GM10266 (cell line): ENCODE measurements at regions not wholly inside any gene's neighbourhood (a gene's known extent, or its start where the extent isn't known, plus 50 kb on each side); places are given as distances from the start of the nearest gene placed in this dataset.

ENCODE experiments used
- DNase-seq: peaks from one replicate; pipeline ENCODE4 v3.0.0; 2012; ENCODE audit errors: extremely low spot score
- TF ChIP-seq, protein P1 (sequence below): IDR thresholded peaks from 2 replicates; pipeline ENCODE4 v1.5.1; 2012; ENCODE audit warnings: mild to moderate bottlenecking, low read depth; ENCODE audit not compliant: control insufficient read depth, insufficient read depth; ENCODE audit errors: missing control alignments

GRCh38 chr6:26299286-26300042 lies 65.5 kb upstream of the BTN3A2 start:
- DNase-seq = no peak

GRCh38 chr6:26300043-26300331 lies 65.0 kb upstream of the BTN3A2 start:
- no peak for DNase-seq
- TF ChIP-seq, protein P1, sequence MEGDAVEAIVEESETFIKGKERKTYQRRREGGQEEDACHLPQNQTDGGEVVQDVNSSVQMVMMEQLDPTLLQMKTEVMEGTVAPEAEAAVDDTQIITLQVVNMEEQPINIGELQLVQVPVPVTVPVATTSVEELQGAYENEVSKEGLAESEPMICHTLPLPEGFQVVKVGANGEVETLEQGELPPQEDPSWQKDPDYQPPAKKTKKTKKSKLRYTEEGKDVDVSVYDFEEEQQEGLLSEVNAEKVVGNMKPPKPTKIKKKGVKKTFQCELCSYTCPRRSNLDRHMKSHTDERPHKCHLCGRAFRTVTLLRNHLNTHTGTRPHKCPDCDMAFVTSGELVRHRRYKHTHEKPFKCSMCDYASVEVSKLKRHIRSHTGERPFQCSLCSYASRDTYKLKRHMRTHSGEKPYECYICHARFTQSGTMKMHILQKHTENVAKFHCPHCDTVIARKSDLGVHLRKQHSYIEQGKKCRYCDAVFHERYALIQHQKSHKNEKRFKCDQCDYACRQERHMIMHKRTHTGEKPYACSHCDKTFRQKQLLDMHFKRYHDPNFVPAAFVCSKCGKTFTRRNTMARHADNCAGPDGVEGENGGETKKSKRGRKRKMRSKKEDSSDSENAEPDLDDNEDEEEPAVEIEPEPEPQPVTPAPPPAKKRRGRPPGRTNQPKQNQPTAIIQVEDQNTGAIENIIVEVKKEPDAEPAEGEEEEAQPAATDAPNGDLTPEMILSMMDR = no peak

More at GRCh38 chr6:26299286-26300042, 65.5 kb upstream of the BTN3A2 start:
- TF ChIP-seq, protein P1 = no peak

DNA sequence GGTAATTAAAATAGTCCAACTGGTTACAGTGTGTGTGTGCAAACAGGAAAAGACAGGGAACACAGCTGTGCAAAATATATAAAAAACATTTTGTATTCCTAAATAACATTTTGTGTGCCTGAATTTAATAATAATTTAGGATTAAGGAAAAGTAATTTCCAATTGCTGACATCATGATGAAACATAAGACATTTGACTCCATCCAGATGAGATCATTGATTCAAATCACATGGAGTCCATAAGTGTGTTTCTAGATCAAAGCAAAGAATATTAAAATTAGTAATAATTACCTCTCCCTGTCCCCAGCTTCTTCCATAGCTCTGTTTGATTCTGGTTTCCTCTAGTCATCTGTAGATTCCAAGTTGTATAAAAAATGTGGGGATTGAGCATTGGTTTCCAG lies 64.6 kb upstream of the BTN3A2 start:
- TF ChIP-seq, protein P1 = no peak
- no peak for DNase-seq

DNA sequence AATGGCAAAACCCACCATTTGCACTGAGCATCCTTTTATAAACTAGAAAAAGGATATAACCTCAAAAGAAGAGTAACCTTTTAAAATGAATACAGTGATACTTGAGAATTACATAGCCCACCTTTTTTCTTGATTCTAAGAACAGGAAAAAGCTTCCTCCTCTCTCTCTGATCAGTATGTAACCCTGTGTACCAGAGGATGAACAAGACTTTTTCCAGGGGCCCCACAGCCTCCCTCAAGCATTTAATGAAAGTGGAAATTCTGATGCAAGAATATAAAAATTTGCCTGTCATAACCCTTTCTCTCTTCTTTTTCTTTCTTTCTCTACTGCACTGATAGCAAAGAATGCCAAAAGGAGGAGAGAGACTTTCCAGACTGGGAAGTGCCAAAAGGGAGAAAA lies 64.2 kb upstream of the BTN3A2 start:
- DNase-seq = no peak
- TF ChIP-seq, protein P1 = no peak

DNA sequence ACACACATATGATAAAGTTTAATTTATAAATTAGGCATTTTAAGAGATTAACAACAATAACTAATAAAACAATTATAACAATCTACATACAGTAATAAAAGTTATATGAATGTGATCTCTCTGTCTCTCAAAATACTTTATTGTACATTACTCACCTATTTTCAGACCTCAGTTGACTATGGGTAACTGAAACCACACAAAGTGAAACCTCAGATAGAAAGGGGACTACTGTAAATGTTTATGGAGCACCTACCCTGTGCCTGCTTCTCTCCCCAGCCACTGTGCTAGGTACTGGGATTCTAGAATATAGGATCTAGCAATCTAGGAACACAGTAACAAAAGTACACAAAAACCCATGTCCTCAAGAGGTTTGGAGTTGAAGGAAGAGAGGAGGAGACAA lies 63.4 kb upstream of the BTN3A2 start:
- no peak for DNase-seq
- TF ChIP-seq, protein P1 = no peak

DNA sequence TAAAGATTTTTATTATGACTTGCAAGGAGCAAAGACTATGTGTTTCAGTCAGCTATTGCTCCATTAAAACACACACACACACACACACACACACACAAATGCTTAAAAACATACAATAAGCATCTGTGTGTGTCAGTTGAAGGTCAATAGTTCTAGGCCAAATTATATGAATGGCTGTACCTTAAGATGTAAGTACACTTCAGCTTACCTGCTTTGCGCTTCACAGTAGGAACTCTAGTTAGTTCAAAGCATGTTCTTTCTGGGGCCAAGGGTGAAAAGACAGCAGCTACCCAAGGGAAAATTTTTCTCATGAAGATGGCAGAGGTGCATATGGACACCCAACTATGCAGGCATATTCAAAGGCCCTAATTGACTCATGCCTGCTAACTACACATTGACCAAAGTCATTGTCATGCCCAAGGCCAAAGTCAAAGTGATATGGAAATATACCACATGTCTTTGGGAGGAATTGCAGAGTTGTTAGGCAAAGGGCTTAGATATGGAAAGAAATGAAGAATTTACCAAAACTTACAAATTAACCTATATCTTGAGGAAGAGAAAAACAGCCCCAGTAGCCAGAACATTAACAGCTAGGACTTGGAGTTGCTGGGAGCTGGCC lies 61.9 kb upstream of the BTN3A2 start:
- TF ChIP-seq, protein P1 = no peak
- no peak for DNase-seq

DNA sequence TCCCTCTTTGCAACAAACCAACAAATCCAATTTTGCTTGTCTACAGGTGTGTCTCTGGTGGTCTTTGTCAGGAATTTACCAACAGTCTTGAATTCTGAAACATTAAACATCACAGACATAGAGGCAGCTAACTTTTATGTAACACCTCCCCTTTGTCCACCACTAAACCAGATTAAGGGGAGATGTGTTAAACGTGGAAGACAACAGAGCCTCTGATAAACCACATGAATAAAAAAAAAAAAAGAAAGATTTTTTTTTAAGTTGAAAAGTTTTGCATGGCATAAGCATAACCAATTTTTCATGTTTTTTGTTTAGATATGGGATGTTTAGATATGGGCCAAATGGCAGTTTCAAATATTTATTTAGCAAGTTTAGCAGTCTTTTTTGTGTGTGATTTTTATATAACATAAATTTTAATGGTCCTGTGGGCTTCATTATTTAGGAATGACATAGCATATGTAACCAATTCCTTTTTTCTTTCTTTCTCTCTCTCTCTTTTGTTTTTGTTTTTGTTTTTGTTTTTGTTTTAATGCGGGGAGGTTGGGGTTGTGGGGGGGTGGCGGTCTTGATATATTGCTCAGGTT lies 60.7 kb upstream of the BTN3A2 start:
- no peak for DNase-seq
- TF ChIP-seq, protein P1 = no peak
